Right lobe of liver (tissue), 4 donors: ENCODE measurements at regions not wholly inside any gene's neighbourhood (a gene's known extent, or its start where the extent isn't known, plus 50 kb on each side); places are given as distances from the start of the nearest gene placed in this dataset.

Source experiments
- CTCF ChIP-seq, 4 donors: fragments of 200-600 bp in 3 of 4; fragments of 450-650 bp in 1 of 4; IDR thresholded peaks; one replicate each; pipeline versions ENCODE4 v1.5.1 to v1.8.0; 2016 to 2022; ENCODE audit warnings: antibody characterized with exemption in 4 of 4, mild to moderate bottlenecking in 2 of 4
- POLR2A ChIP-seq: fragments of 450-650 bp; IDR thresholded peaks from one replicate; pipeline ENCODE4 v1.6.1; 2017; ENCODE audit warnings: antibody characterized with exemption, mild to moderate bottlenecking
- donor health status: DM: no; HTN: no; CAD: no.
- donor health status: DM: no; HTN: no; CAD: no.
- donor health status: DM: no; HTN: yes; CAD: no.

GRCh38 chr5:52624291-52624690 is 163.4 kb upstream of the ITGA1 start:
- TF ChIP-seq POLR2A (no peak), CTCF (IDR thresholded peaks at IDR 0.05) (no peak)
